ENCODE measurements at regions not wholly inside any gene's neighbourhood (a gene's known extent, or its start where the extent isn't known, plus 50 kb on each side); places are given as distances from the start of the nearest gene placed in this dataset.

DNA sequence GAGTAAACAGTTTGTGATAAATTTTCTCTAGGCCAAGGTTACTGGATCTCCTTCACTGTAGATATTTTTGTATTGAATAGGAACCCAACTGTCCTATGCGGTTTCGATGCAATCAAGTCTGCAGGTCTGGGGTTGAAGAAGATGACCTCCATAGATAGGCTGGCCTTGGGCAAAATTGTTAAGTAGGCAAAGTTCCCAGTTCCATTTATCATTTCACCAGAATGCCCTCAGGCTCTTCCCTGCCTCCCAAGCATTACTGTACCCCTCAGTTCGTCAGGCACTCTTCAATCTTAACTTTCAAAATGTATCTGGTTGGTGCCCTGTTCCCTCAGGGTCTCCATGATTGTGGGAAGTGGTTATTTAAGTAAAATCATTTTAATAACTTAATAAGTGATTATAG lies 1802.9 kb upstream of the WWC1 start:
- Histone ChIP-seq H3K9me3 (replicated peaks; ENCODE audit: control insufficient read depth, insufficient read depth, low read length) (peaks cover 2% of the 10 kb centered on the region), H3K4me1 (ENCODE audit: control insufficient read depth, extremely low read depth, insufficient read depth, low read length) (no peaks in the 10 kb centered on the region), H3K9me1 (replicated peaks; ENCODE audit: control insufficient read depth, extremely low read depth, insufficient read depth, low read length) (no peaks in the 10 kb centered on the region), H3K9ac (replicated peaks; ENCODE audit: extremely low read depth, insufficient read depth, low read length) (no peak overlapping the region), H3K36me3 (ENCODE audit: control insufficient read depth in 2 of 2, extremely low read depth in 1 of 2, insufficient read depth in 2 of 2, low read length in 2 of 2) (no peaks in the 10 kb centered on the region), H3K27ac (ENCODE audit: insufficient read depth, low read depth, low read length) (no peak overlapping the region), H3K4me3 (replicated peaks in 1 of 3; ENCODE audit: insufficient read depth in 1 of 3, low read depth in 1 of 3, low read length in 3 of 3) (no peak overlapping the region), H3K27me3 (ENCODE audit: control insufficient read depth in 2 of 2, insufficient read depth in 2 of 2, low read length in 2 of 2) (no peaks in the 10 kb centered on the region), H3K4me2 (ENCODE audit: insufficient read depth, low read length) (no peak overlapping the region), H4K20me1 (replicated peaks; ENCODE audit: control insufficient read depth, extremely low read depth, insufficient read depth, low read length) (no peaks in the 10 kb centered on the region), H2AFZ (ENCODE audit: low read depth, low read length) (no peak overlapping the region), H3K79me2 (ENCODE audit: control insufficient read depth, insufficient read depth, low read length) (no peaks in the 10 kb centered on the region)
- intact Hi-C loops (cut with micrococcal nuclease): no loop called here
- DNase-seq (ENCODE audit: low read depth, low spot score): no peak
- FAIRE-seq: no peak
- dilution Hi-C loops (cut with MboI; ENCODE audit: extremely low pct_ligation_motif_present, low sequenced_read_pairs): no loop called here
- ChIA-PET POLR2A (no interaction called here), CTCF (no interaction called here)
- BruUV-seq (replicated peaks): no TSS peak
- TF ChIP-seq POLR2A (IDR thresholded peaks at IDR 0.05; ENCODE audit: low read depth, low read length) (no peak), EZH2 (IDR thresholded peaks at IDR 0.05; ENCODE audit: borderline replicate concordance, low read depth, low read length, severe bottlenecking) (no peak), GATA2 (IDR thresholded peaks at IDR 0.05; ENCODE audit: insufficient read depth, insufficient read length, low read depth, low read length) (no peak), CTCF (IDR thresholded peaks at IDR 0.05; ENCODE audit: extremely low read depth in 1 of 2, insufficient read depth in 1 of 2, low read depth in 1 of 2, low read length in 2 of 2) (no peak), JUN (IDR thresholded peaks at IDR 0.05; ENCODE audit: borderline replicate concordance, insufficient read depth, insufficient read length, low read depth) (no peak), FOS (IDR thresholded peaks at IDR 0.05; ENCODE audit: borderline replicate concordance, insufficient read depth, low read length) (no peak), MAX (IDR thresholded peaks at IDR 0.05; ENCODE audit: insufficient read depth, insufficient read length) (no peak), MYC (IDR thresholded peaks at IDR 0.05; ENCODE audit: low read depth, low read length) (no peak), POLR2AphosphoS5 (IDR thresholded peaks at IDR 0.05; ENCODE audit: insufficient read depth, low read depth, low read length) (no peak)

Measured in endothelial cell of umbilical vein (primary cell).